ENCODE measurements at regions not wholly inside any gene's neighbourhood (a gene's known extent, or its start where the extent isn't known, plus 50 kb on each side); places are given as distances from the start of the nearest gene placed in this dataset.

DNA sequence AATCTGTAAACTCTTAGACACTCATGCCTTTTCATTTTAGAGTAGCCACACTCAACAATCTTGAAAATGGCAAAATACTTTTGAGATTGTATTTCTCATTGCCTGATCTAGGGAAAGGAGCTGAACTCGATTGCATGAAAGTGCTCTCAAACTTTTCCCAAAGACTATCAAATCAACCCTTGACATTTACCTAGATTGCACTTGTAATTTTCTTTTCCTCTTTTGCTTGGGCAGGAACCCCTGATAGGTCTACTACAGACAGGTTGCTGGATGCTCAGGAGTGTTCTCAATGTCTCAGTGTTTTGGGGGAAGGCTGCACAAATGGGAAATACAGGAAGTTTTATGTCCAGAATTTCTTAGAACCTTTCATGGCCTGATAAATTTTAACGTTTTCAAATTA lies 468.0 kb upstream of the GJE1 start:
- no peak for DNase-seq

DNA sequence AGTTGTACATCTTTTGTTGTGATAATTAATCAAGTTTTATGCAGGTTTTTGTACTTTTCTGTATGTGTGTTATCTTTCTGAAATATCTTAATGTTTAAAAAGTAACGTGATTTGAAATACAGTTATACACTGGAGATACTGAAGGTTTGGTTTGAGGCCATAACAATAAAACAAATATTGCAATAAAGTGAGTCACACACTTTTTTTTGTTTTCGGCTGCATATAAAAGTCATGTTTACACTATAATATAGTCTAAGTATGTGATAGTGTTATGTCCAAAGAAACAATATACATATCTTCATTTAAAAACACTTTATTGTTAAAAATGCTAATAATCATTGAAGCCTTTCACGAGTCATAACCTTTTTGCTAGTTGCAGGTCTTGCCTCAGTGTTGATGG lies 473.1 kb upstream of the GJE1 start:
- DNase-seq: no peak

DNA sequence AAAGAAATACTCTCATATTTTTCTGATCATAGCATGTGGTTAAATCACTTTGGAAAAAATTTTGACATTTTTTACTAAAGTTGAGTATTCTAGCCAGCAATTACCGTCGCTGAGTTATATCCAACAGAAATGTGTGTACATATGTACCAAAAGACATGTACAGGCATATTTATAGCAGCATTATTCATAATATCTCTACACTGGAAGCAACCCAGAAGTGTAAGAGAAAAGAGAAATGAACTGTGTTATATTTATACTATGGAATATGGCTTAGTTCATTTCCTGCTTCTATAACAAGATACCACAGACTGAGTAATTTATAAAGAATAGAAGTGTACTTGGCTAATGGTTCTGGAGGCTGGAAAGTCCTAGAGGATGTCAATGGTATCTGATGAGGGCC lies 474.0 kb upstream of the GJE1 start:
- no peak for DNase-seq

DNA sequence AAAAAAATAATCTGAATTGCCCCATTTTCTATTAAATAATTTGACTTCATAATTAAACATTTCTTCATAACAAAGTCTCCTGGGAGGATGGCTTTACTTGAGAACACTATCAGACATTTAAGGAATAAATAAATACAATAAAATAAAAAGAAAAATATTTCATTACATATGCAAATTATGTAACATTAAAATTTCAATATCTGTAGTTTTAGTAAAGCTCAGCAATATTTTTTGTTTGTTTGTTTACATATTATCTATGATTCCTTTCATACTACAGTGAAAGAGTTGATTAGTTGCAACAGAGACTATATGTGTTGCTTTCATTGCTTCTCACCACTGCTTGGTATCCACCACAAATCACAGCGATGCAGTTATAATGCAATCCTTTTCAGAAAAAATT lies 474.9 kb upstream of the GJE1 start:
- DNase-seq: no peak

DNA sequence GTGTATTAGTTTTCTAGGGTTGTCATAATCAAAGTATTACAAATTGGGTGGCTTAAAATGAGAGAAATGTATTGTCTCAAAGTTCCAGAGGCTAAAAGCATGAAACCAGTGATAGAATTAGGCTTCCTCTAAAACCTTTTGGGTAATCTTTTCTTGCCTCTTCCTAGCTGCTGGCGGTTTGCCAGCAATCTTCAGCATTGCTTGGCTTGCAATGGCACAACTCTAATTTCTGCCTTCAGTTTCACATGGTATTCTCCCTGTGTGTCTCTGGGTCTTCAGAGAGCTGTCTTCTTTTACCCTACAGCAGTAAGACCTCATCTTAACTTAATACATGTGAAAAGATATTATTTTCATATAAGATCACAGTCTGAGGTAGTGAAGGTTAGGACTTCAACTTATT lies 479.1 kb upstream of the GJE1 start:
- no peak for DNase-seq

DNA sequence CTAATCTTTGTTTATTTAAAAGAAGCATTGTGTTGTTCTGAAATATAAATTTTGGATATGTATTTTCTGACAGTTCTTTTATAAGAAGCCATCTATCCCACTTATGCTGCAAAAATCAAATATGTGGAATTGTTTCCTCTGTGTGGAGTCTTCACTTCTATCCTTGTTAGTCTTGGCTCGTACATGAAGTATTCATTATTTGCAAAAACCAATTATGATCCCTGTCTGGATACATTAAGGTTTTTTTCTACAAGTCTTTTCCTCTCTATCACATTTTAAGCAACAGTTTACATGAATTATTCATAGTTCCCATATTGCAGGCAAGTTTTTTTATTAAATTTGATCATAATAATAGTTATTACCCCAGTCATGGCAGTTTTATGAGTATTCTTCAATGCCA lies 490.8 kb upstream of the GJE1 start:
- DNase-seq: no peak

DNA sequence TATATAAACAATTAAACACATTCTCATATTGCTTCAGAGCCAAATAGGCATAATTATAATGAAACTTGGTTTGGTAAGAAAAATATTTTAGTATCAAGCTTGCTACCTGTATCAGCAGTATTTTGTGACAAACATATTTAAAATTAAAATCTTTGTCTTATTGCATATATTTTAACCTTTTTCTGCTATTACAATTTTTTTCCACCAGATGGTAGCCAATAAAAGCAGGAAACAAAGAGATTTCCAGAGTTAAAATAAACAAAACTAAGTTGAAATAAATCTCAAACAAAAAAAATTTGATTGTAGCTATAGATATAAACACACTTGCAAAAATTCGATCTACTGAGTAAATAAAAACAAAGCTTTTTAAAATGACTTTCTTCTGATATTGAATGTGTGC lies 491.3 kb upstream of the GJE1 start:
- no peak for DNase-seq

DNA sequence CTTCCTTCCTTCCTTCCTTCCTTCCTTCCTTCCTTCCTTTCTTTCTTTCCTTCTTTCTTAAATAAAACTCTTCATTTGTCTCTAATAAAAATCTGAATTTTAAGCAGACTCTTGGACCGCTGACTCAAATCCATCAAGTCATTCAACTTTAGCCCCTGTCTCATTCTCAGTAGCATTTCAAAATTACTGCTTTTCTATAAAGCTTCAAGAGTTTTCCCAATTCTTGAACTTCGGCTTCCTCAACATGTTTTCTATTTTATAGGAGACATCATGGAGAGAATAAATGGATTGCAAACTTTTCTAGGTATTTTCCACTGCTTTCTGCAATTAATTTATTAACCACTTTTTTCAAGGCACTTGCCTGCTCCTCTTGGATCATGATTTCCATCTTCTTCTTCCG lies 497.1 kb upstream of the GJE1 start:
- DNase-seq: no peak

DNA sequence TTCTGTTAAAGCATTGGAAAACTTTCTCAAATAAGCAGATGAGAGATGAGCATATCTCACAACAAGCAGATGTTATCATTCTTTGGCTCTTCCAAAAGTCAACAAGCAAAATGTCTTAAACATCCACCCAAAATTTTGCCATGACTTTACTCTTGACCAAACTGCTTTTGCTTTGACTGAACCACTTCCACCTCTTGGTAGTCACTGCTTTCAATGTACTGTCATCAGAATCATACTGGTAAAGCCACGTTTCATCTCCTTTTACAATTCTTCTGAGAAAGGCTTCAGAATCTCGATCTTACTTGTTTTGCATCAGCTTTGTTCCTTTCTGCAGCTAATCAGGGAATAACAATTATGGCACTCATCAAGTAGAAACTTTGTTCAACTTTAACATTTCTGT lies 498.5 kb upstream of the GJE1 start:
- DNase-seq: no peak

DNA sequence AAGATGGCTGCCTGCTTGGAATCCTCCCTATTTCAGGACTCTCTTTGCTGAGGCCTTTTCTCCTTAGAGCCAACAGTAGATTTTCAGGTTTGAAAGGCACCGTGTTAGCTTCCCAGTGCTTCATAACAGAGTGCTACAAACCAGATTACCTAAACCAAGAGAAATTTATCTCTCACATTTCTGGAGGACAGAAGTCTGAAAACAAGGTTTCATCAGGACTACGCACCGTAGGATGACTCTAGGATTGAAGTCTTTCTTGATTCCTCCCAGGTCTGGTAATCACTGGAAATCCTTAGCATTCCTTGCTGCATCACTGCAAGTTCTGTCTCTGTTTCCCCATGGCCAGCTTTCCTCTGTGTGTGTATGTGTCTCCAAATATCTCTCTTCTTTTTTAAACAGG lies 508.4 kb upstream of the GJE1 start:
- DNase-seq: no peak

DNA sequence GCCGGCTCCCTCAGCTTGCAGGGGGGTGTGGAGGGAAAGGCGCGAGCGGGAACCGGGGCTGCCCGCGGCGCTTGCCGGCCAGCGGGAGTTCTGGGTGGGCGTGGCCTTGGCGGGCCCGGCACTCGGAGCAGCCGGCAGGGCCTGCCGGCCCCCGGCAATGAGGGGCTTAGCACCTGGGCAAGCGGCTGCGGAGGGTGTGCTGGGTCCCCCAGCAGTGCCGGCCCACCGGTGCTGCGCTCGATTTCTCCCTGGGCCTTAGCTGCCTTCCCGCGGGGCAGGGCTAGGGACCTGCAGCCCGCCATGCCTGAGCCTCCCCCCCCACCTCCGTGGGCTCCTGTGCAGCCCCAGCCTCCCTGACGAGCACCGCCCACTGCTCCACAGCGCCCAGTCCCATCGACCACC lies 514.5 kb upstream of the GJE1 start:
- DNase-seq: no peak

DNA sequence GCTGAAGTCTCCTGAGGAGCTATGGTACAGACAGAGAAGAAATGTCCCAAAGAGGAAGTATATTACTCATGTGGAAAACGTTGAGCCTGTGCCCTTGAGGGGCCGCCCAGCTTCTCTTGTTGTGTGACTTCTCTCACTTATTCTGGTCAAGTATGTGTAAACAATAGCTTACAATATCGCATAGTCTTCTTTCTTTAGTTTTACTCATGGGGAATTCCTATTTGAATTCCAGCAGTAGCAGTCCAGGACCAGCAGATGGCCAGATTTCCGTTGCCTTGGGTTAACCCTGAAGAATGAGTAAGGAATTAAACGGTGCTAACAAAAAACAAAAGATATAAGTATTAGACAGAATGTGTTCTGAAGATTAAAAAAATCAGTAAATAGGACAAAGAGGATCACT lies 522.0 kb upstream of the GJE1 start:
- DNase-seq: peak; percentile 42

DNA sequence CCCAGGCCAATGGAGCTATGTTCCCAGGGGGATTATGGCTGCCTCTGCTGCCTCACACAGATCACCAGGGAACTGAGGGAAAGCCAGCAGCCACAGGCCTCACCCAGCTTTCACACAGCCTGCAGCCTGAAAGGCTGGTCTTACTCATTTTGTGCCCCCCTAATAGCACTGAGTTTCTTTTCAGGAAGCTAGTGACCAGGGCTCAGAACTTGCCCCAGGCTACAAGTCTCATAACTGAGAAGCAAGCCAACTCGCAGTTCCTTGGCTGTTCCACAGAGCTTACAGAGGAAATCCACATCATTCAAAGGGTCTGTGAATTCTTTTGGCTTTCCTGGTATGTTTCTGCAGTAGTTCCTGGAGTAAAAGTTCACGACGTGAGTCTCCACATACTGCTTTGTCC lies 524.8 kb upstream of the GJE1 start:
- DNase-seq: peak; percentile 70

DNA sequence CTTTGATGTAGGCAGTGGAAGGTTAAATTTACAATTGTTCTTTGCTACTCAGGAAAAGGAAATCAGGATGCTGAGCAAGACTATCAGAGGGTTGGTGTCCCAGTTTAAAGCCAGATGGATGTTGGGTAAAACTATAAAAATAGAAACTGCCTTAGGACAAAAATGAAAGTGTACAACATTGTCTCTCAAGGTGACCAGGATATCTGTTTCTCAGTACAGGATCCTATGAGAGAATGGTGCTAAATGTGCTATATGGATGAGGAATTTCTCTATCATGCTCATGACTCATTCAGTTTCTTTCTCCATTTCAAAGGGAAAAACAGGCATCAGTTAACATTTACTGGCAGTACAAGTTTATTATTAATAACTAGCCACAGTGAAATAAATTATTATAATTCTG lies 534.2 kb upstream of the GJE1 start:
- DNase-seq: no peak

DNA sequence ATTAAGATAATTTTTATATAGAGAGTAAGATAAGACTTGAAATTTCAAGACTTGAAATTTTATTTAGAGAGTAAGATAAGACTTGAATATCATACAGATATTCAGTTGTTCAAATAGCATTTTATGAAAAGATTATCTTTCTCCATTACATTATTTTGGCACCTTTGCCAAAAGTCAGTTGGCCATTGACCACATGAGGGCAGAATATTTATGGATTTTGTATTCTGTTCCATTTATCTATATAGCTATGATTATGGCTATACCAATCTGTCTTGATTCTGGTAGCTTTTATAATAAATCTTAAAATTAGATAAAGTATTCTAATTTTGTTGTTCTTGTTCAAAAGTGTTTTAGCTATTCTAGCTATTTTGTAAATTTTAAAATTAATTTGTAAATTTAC lies 537.9 kb upstream of the GJE1 start:
- DNase-seq: no peak

DNA sequence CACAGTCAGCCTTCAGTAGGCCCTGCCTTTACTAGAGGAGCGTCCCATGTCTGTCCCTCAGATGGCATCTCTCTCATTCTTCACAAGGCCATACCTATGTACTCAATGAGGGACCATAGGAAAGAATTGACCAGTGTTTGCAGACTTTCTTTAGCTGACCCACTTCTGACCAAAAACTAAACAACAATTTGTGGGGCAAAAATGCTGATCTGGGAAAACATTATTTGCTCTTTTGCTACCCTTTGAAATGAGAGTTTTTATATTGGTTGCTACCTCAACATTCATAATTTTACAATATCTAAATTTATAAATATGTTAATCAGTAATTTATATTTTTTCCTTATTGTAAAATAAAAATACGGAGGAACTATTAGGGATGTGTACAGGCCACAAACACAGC lies 539.4 kb upstream of the GJE1 start:
- DNase-seq: no peak

DNA sequence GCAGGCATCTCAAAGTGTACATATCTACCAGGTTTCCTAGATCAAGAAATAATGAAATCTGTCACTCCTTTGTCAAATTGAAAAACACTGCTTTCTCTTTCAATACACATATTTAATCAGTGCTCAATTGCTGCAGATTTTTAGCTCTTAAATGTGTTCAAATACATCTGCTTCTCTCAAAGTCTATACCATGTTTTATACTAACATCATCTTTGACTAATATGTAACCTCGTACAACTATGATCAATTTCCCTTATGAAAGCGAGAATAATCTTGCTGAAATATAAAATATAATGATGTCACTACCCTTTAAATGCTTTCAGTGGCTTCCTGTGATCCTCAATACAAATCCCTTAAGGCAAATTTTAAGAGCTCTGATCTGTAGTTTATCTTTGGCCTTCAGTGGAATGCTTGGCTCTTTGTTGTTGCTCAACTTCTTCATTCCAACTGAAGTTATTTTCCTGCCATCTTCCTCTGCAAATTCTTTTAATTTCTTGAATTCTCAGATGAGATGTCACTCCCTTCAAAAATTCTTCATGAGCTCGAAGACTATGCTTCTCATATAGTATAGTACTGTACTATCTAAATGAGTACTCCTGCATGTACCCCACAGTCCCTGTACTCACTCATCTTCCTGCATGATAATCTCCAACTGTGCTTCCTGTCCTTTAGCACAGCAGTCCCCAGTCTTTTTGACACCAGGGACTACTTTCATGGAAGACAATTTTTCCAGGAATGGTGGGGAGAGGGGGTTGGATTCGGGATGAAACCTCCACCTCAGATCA lies 545.1 kb upstream of the GJE1 start:
- DNase-seq: no peak

DNA sequence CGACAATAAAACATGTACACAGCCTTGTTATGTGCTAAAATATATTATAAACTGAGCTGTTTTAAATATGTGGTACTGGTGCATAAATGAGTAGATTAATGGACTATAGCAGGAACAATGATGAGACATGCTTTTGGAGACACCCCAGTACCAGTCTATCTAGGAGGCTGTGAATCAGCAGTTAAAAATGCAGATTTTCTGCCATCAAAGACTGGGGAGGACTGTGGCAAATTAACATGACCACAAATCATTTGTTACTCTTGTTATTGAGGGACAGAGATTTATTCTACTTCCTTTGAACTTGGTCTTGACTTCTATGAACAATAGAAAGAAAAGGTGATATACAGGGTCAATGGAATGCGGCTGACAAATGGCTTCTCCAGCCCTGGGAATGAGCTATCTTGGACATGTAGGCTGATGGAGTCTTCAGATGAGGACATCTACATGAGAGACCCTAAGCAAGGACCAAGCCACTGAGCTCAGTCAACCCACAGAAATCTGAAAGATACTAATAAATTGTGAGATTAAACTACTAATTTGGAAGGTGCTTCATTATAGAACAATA lies 551.7 kb upstream of the GJE1 start:
- no peak for DNase-seq

DNA sequence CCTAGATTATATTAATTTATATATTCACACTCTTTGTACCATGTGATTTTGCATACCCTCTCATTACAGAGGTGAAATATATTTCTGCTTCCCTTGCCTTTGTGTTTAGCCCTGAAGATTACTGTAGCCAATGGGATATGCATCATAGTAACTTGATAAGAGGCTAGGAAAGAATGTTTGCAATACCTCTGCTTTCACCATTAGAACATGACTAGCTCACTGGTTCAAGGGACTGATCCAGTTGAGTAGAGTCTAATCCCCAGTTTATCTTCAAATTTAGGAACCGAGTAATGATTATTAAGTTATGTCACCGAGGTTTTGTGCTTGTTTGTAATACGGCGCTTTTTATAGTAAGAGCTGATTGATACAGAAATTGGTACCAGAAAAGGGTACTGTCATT lies 552.6 kb upstream of the GJE1 start:
- no peak for DNase-seq

DNA sequence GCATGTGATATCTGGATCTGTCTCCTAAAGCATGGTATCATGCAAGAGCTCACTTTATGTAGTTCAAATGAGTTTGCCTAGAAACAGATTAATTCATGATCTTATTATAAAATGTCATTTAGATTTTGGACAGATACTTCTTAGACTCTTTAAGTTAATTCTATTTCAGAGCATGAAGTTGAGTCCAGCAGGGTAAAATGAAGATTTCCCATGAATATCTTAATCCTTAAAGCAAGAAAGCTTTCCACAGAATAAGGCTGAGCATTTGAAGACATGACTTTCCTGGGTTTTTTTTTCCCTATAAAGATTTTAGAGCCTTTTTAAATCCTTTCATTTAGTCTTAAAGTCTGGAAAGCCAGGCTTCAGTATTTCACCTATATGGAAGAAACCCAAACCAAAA lies 556.0 kb upstream of the GJE1 start:
- DNase-seq: no peak

DNA sequence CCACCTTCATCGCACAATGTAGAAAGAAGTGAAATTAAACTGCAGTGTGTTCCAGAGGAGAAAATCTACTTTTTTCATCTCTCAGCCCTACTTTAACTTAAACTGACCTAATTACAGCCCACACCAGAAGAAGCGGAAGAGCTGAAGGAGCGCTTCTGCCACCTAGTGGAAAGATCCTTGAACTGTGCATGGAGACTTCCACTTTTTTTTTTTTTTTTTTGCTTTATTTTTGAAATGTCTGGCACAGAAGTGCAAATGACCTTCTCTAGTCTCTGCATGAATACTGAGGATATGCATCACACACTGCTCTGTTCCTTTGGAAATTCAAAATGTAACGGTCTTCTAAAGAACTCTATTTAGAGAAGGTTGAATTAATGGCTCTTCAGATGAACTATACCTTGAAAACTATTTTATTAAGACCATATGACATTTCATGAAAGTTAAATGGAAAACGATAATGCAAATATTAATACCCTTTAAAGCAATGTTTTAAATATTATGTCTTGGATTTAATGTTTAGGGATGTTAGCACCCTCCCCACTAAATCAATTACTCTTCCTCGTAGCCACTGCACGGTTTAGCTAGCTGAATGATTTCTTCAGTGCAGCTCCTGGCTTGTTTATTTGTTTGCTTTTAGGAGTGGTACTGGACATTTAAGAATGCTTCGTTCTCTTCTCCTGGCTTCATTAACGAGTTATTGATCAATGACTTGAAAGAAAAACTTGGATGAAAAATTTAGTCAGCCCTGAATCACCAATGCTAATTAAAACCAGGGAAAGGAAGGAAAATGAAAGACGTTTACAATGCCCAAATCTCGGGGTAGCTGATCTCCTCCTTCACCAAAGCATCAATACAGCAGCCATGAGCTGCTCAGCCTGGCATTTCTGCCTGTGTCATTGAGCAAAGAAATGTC lies 569.6 kb upstream of the GJE1 start:
- DNase-seq: peak; percentile 59

DNA sequence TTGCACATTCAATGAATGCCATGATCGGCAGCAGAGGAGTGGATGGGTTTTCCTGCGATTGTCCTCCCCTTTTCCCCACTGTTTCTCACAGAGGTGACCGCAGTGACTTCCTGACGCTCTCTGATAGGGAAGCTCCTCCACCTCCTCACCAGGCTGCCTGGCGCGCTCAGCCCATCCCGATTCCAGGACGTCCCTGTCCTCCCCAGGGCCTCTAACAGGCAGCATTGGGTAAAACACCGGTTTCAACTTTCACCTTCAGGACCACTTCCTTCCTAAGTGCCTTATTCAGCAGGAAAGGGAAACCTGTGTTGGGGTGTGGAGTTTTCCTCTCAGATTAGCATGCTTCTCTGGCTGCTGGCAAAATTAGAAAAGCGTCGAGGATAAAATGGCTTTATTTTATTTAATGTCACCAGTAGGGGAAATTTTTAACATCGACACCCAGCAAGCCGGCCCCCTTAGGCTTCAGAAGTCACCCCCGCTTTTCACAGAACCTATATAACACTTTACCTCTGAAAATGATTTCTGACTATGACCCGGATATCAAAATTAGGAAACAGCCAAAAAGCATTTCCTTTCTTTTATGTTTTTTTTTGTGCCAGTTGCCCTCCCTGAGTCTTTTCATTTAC lies 570.4 kb upstream of the GJE1 start:
- DNase-seq: peak; percentile 79

DNA sequence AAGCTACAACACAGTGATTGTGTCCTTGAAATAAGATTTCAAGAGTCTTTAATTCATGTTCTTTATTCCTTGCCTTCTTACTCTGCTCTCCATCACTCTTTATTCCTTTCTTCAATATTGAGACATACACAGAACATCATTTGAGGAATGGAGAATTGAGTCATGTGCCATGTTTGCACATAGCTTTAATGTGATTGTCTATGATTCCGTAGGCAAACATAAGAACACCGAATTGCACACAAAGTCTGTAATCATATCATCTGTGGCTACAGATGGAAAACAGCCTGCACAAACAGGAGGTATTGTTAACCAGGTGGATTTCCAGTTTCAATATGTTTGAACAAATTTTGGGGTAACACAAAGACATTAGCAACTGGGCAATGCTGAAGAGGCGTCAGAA lies 571.6 kb upstream of the GJE1 start:
- DNase-seq: no peak

DNA sequence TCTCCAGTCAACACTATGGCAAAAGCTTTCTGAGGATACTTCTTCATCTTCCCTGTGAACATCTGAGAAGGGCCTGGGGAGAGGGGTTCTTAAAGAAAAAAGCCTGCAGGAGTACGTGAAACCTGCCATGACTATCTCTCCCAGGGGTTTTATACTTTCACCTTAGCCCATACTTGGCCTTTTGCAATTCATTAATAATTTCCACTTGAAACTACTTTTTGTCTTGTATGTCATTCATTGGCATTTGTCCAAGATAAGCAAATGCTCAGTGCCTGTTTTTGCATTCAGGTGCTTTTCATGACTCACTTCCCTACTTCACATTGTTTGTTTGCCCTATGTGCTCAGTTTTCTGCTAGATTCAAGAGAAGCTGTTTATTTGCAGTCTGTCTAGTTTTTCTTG lies 580.3 kb upstream of the GJE1 start:
- DNase-seq: no peak
